ENCODE measurements at regions not wholly inside any gene's neighbourhood (a gene's known extent, or its start where the extent isn't known, plus 50 kb on each side); places are given as distances from the start of the nearest gene placed in this dataset.

- Histone ChIP-seq H3K4me3 (no peak overlapping the region), H3K27ac (no peak overlapping the region)
These were observed 173.7 kb downstream of the GPAT3 start for GRCh38 chr4:83709627-83710026.

GRCh38 chr4:83708500-83709175 is 172.7 kb downstream of the GPAT3 start:
- Histone ChIP-seq H3K4me3 (no peak overlapping the region), H3K27ac (no peak overlapping the region)

- Histone ChIP-seq H3K4me3 (no peak overlapping the region), H3K27ac (no peak overlapping the region)
These were observed 168.9 kb downstream of the GPAT3 start for GRCh38 chr4:83704786-83705185.

- Histone ChIP-seq H3K4me3 (no peak overlapping the region), H3K27ac (no peak overlapping the region)
These were observed 167.8 kb downstream of the GPAT3 start for GRCh38 chr4:83703752-83704151.

- Histone ChIP-seq H3K4me3 (no peak overlapping the region), H3K27ac (no peak overlapping the region)
These were observed 165.1 kb downstream of the GPAT3 start for GRCh38 chr4:83701041-83701440.

- H3K4me3 ChIP-seq, result no peak overlapping the region
- H3K27ac ChIP-seq, result no peak overlapping the region
These were observed 163.4 kb downstream of the GPAT3 start for GRCh38 chr4:83699358-83699757.

- Histone ChIP-seq H3K4me3 (no peak overlapping the region), H3K27ac (no peak overlapping the region)
These were observed 156.1 kb downstream of the GPAT3 start for GRCh38 chr4:83692028-83692427.

- Histone ChIP-seq H3K4me3 (no peak overlapping the region), H3K27ac (no peak overlapping the region)
These were observed 150.3 kb downstream of the GPAT3 start for GRCh38 chr4:83686166-83686565.

GRCh38 chr4:83679692-83680091 is 143.8 kb downstream of the GPAT3 start:
- Histone ChIP-seq H3K27ac (no peak overlapping the region), H3K4me3 (no peak overlapping the region)

- Histone ChIP-seq H3K4me3 (no peak overlapping the region), H3K27ac (no peak overlapping the region)
These were observed 143.3 kb downstream of the GPAT3 start for GRCh38 chr4:83679254-83679653.

- H3K4me3 ChIP-seq, result no peak overlapping the region
These were observed 141.7 kb downstream of the GPAT3 start for GRCh38 chr4:83677656-83678055.

GRCh38 chr4:83664741-83665140 is 128.8 kb downstream of the GPAT3 start:
- Histone ChIP-seq H3K4me3 (no peak overlapping the region), H3K27ac (no peak overlapping the region)

More at GRCh38 chr4:83677656-83678055, 141.7 kb downstream of the GPAT3 start:
- H3K27ac ChIP-seq, result peak overlapping the region in 1 of 21 experiments; percentile 0

GRCh38 chr4:83664071-83664470 is 128.2 kb downstream of the GPAT3 start:
- H3K4me3 ChIP-seq, result no peak overlapping the region
- no peak overlapping the region for H3K27ac ChIP-seq

GRCh38 chr4:83662204-83662603 is 126.3 kb downstream of the GPAT3 start:
- H3K27ac ChIP-seq, result no peak overlapping the region
- H3K4me3 ChIP-seq, result no peak overlapping the region

GRCh38 chr4:83661359-83661758 is 125.5 kb downstream of the GPAT3 start:
- Histone ChIP-seq H3K27ac (no peak overlapping the region), H3K4me3 (no peak overlapping the region)

GRCh38 chr4:83660578-83660977 is 124.7 kb downstream of the GPAT3 start:
- Histone ChIP-seq H3K27ac (no peak overlapping the region), H3K4me3 (no peak overlapping the region)

- Histone ChIP-seq H3K27ac (no peak overlapping the region), H3K4me3 (no peak overlapping the region)
These were observed 122.9 kb downstream of the GPAT3 start for GRCh38 chr4:83658806-83659205.

- Histone ChIP-seq H3K4me3 (no peak overlapping the region), H3K27ac (no peak overlapping the region)
These were observed 121.4 kb downstream of the GPAT3 start for GRCh38 chr4:83657336-83657735.

Data from skin epidermis (tissue), 12 donors.